ENCODE measurements at regions not wholly inside any gene's neighbourhood (a gene's known extent, or its start where the extent isn't known, plus 50 kb on each side); places are given as distances from the start of the nearest gene placed in this dataset.

- 55% methylated on average over 6 of the region's 6 CpGs for WGBS (ENCODE audit: missing lambda C conversion rate)
- ATAC-seq: no peak
- Histone ChIP-seq H3K4me2 (no peak overlapping the region), H3K4me1 (no peaks in the 10 kb centered on the region), H3K9me3 (no peaks in the 10 kb centered on the region), H3K27ac (no peak overlapping the region), H3K4me3 (no peak overlapping the region)
- POLR2A ChIA-PET: no interaction called here
- no peak for DNase-seq (ENCODE audit: low read depth in 1 of 2, low spot score in 1 of 2)
- TF ChIP-seq JUN (IDR thresholded peaks at IDR 0.05): no peak
- no peak for TF ChIP-seq CEBPB (IDR thresholded peaks at IDR 0.05)
- no peak for TF ChIP-seq ZFP36 (IDR thresholded peaks at IDR 0.05; ENCODE audit: borderline replicate concordance, partially characterized antibody)
- TF ChIP-seq, protein P1, sequence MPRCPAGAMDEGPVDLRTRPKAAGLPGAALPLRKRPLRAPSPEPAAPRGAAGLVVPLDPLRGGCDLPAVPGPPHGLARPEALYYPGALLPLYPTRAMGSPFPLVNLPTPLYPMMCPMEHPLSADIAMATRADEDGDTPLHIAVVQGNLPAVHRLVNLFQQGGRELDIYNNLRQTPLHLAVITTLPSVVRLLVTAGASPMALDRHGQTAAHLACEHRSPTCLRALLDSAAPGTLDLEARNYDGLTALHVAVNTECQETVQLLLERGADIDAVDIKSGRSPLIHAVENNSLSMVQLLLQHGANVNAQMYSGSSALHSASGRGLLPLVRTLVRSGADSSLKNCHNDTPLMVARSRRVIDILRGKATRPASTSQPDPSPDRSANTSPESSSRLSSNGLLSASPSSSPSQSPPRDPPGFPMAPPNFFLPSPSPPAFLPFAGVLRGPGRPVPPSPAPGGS (IDR thresholded peaks at IDR 0.05): no peak
- TF ChIP-seq TFCP2L1 (CRISPR knock-in tag; IDR thresholded peaks at IDR 0.05): no peak
- no peak for TF ChIP-seq FOXS1 (CRISPR knock-in tag; IDR thresholded peaks at IDR 0.05)
- TF ChIP-seq, protein P2, sequence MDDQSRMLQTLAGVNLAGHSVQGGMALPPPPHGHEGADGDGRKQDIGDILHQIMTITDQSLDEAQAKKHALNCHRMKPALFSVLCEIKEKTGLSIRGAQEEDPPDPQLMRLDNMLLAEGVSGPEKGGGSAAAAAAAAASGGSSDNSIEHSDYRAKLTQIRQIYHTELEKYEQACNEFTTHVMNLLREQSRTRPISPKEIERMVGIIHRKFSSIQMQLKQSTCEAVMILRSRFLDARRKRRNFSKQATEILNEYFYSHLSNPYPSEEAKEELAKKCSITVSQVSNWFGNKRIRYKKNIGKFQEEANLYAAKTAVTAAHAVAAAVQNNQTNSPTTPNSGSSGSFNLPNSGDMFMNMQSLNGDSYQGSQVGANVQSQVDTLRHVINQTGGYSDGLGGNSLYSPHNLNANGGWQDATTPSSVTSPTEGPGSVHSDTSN (IDR thresholded peaks at IDR 0.05): no peak
- no peak for TF ChIP-seq E2F6 (IDR thresholded peaks at IDR 0.05; ENCODE audit: borderline replicate concordance, low read depth)
- TF ChIP-seq PHF8 (IDR thresholded peaks at IDR 0.05; ENCODE audit: borderline replicate concordance, low read depth): no peak
- no peak for TF ChIP-seq ZNF302 (CRISPR knock-in tag; IDR thresholded peaks at IDR 0.05)
- TF ChIP-seq CHD2 (IDR thresholded peaks at IDR 0.05; ENCODE audit: low read length, partially characterized antibody): no peak
- TF ChIP-seq FOSB (CRISPR knock-in tag; IDR thresholded peaks at IDR 0.05): no peak
- no peak for TF ChIP-seq FOSL2 (IDR thresholded peaks at IDR 0.05)
- no peak for TF ChIP-seq FOSL2 (CRISPR knock-in tag; IDR thresholded peaks at IDR 0.05)
- TF ChIP-seq POLR2AphosphoS2 (conservative IDR thresholded peaks at IDR 0.05; ENCODE audit: low read length): no peak
- no peak for TF ChIP-seq ELK1 (IDR thresholded peaks at IDR 0.05; ENCODE audit: low read depth, low read length)
- TF ChIP-seq CBX2 (IDR thresholded peaks at IDR 0.05; ENCODE audit: borderline replicate concordance, low read depth): no peak
- FAIRE-seq: no peak
- CTCF ChIA-PET: no interaction called here
Measured at GRCh38 chr18:46374850-46375249, 270.7 kb downstream of the HAUS1 start.

- Histone ChIP-seq H3K4me2 (no peak overlapping the region), H3K27ac (no peak overlapping the region), H3K4me3 (no peak overlapping the region), H3K4me1 (no peaks in the 10 kb centered on the region), H3K9me3 (no peaks in the 10 kb centered on the region)
- ATAC-seq (no peak), FAIRE-seq (no peak), DNase-seq (ENCODE audit: low read depth in 1 of 2, low spot score in 1 of 2) (no peak)
- 35% methylated on average over 1 of the region's 1 CpG for WGBS (ENCODE audit: missing lambda C conversion rate)
- ChIA-PET CTCF (no interaction called here), POLR2A (no interaction called here)
- no peak for TF ChIP-seq HOXB13 (CRISPR knock-in tag; IDR thresholded peaks at IDR 0.05; ENCODE audit: low read depth)
- no peak for TF ChIP-seq ZNF302 (CRISPR knock-in tag; IDR thresholded peaks at IDR 0.05)
- TF ChIP-seq JUNB (IDR thresholded peaks at IDR 0.05): no peak
- TF ChIP-seq REST (IDR thresholded peaks at IDR 0.05): no peak
- TF ChIP-seq FOSL2 (IDR thresholded peaks at IDR 0.05): no peak
- TF ChIP-seq FOSL2 (CRISPR knock-in tag; IDR thresholded peaks at IDR 0.05): no peak
- no peak for TF ChIP-seq EP300 (IDR thresholded peaks at IDR 0.05)
- TF ChIP-seq HEYL (CRISPR knock-in tag; IDR thresholded peaks at IDR 0.05): no peak
- TF ChIP-seq NFE2L2 (conservative IDR thresholded peaks at IDR 0.05; ENCODE audit: low read length): no peak
- no peak for TF ChIP-seq RNF2 (IDR thresholded peaks at IDR 0.05; ENCODE audit: borderline replicate concordance, low read depth)
- no peak for TF ChIP-seq EHF (CRISPR knock-in tag; IDR thresholded peaks at IDR 0.05)
- TF ChIP-seq MAX (IDR thresholded peaks at IDR 0.05): no peak
- no peak for TF ChIP-seq ESRRA (IDR thresholded peaks at IDR 0.05; ENCODE audit: borderline replicate concordance, low read length)
- no peak for TF ChIP-seq RAD21 (conservative IDR thresholded peaks at IDR 0.05 in 1 of 2, IDR thresholded peaks at IDR 0.05 in 1 of 2)
- TF ChIP-seq HDAC2 (IDR thresholded peaks at IDR 0.05): no peak
- TF ChIP-seq NPAS2 (CRISPR knock-in tag; IDR thresholded peaks at IDR 0.05; ENCODE audit: borderline replicate concordance): no peak
- TF ChIP-seq NR3C1 (IDR thresholded peaks at IDR 0.05): no peak
- TF ChIP-seq CBX8 (IDR thresholded peaks at IDR 0.05): no peak
- no peak for TF ChIP-seq ELK1 (IDR thresholded peaks at IDR 0.05; ENCODE audit: low read depth, low read length)
Measured at GRCh38 chr18:46377557-46377956, 273.4 kb downstream of the HAUS1 start.

Measured in A549 (cell line).